ENCODE measurements at regions not wholly inside any gene's neighbourhood (a gene's known extent, or its start where the extent isn't known, plus 50 kb on each side); places are given as distances from the start of the nearest gene placed in this dataset.
A peak's percentile ranks its signal among the peaks of the same experiment; 100 is the strongest.

GRCh38 chr3:78242724-78243123 lies 1202.8 kb downstream of the ROBO2 start:
- no peaks in the 10 kb centered on the region for H3K27me3 ChIP-seq (ENCODE audit: control insufficient read depth, insufficient read depth, low read length)
- no peak for DNase-seq
- FAIRE-seq: no peak

GRCh38 chr3:78244136-78244535 lies 1204.2 kb downstream of the ROBO2 start:
- H3K4me3 ChIP-seq (ENCODE audit: low read length in 3 of 3): no peak overlapping the region
- H3K4me1 ChIP-seq (ENCODE audit: control insufficient read depth in 2 of 3, insufficient read depth in 2 of 3, low read depth in 1 of 3, low read length in 3 of 3): no peaks in the 10 kb centered on the region
- intact Hi-C loops (cut with DNase I): no loop called here
- TF ChIP-seq, protein P1, sequence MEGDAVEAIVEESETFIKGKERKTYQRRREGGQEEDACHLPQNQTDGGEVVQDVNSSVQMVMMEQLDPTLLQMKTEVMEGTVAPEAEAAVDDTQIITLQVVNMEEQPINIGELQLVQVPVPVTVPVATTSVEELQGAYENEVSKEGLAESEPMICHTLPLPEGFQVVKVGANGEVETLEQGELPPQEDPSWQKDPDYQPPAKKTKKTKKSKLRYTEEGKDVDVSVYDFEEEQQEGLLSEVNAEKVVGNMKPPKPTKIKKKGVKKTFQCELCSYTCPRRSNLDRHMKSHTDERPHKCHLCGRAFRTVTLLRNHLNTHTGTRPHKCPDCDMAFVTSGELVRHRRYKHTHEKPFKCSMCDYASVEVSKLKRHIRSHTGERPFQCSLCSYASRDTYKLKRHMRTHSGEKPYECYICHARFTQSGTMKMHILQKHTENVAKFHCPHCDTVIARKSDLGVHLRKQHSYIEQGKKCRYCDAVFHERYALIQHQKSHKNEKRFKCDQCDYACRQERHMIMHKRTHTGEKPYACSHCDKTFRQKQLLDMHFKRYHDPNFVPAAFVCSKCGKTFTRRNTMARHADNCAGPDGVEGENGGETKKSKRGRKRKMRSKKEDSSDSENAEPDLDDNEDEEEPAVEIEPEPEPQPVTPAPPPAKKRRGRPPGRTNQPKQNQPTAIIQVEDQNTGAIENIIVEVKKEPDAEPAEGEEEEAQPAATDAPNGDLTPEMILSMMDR (IDR thresholded peaks at IDR 0.05; ENCODE audit: borderline replicate concordance, extremely low read depth, insufficient read depth): no peak
- H3K36me3 ChIP-seq (ENCODE audit: control insufficient read depth in 2 of 3, insufficient read depth in 3 of 3, low read length in 3 of 3): no peaks in the 10 kb centered on the region
- no peak overlapping the region for H3K9ac ChIP-seq (ENCODE audit: low read length in 3 of 3)
- DNase-seq: peak in 1 of 5 donors; percentile 27
- H3K27ac ChIP-seq (ENCODE audit: low read depth in 2 of 2, low read length in 2 of 2): no peak overlapping the region
- no peaks in the 10 kb centered on the region for H3K27me3 ChIP-seq (ENCODE audit: control insufficient read depth, insufficient read depth, low read length)
- H3K9me3 ChIP-seq (ENCODE audit: control insufficient read depth in 2 of 3, insufficient read depth in 1 of 3, low read length in 3 of 3): peaks cover 0 to 12% (median 8%) of the 10 kb centered on the region in 3 donors
- no peak for FAIRE-seq

More at GRCh38 chr3:78242724-78243123, 1202.8 kb downstream of the ROBO2 start:
- Histone ChIP-seq H3K4me3 (ENCODE audit: low read length in 3 of 3) (no peak overlapping the region), H3K9ac (ENCODE audit: low read length in 3 of 3) (no peak overlapping the region), H3K27ac (ENCODE audit: low read depth in 2 of 2, low read length in 2 of 2) (no peak overlapping the region), H3K36me3 (ENCODE audit: control insufficient read depth in 2 of 3, insufficient read depth in 3 of 3, low read length in 3 of 3) (no peaks in the 10 kb centered on the region), H3K9me3 (ENCODE audit: control insufficient read depth in 2 of 3, insufficient read depth in 1 of 3, low read length in 3 of 3) (peaks cover 0 to 12% (median 8%) of the 10 kb centered on the region in 3 donors), H3K4me1 (ENCODE audit: control insufficient read depth in 2 of 3, insufficient read depth in 2 of 3, low read depth in 1 of 3, low read length in 3 of 3) (no peaks in the 10 kb centered on the region)
- intact Hi-C loops (cut with DNase I): no loop called here
- TF ChIP-seq, protein P1 (IDR thresholded peaks at IDR 0.05; ENCODE audit: borderline replicate concordance, extremely low read depth, insufficient read depth): no peak

DNA sequence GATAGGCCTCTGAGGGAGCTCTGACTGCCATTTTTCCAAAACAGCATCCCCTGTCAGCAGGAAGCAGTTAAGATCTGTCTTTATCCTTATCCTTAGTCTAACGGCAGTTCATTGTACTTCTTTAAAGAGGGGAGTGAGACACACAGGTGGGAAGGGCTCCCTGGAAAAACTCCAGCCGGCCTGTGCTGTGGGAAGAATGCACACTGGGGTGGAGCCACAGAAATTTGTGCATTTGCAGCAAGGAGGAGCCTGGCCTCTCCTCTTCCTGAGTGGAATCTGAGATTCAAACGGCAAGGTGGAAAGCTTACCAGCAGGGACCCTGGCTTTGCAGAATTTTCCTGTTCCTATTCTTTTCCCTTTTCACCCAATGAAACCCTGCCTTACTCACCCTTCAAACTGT lies 1209.4 kb downstream of the ROBO2 start:
- no peak overlapping the region for H3K4me3 ChIP-seq (ENCODE audit: low read length in 3 of 3)
- no peaks in the 10 kb centered on the region for H3K36me3 ChIP-seq (ENCODE audit: control insufficient read depth in 2 of 3, insufficient read depth in 3 of 3, low read length in 3 of 3)
- intact Hi-C loops (cut with DNase I): no loop called here
- DNase-seq (no peak), FAIRE-seq (no peak)
- no peaks in the 10 kb centered on the region for H3K27me3 ChIP-seq (ENCODE audit: control insufficient read depth, insufficient read depth, low read length)
- H3K9ac ChIP-seq (ENCODE audit: low read length in 3 of 3): no peak overlapping the region
- peaks cover 0 to 8% (median 6%) of the 10 kb centered on the region in 3 donors for H3K9me3 ChIP-seq (ENCODE audit: control insufficient read depth in 2 of 3, insufficient read depth in 1 of 3, low read length in 3 of 3)
- H3K27ac ChIP-seq (ENCODE audit: low read depth in 2 of 2, low read length in 2 of 2): no peak overlapping the region
- TF ChIP-seq, protein P1 (IDR thresholded peaks at IDR 0.05; ENCODE audit: borderline replicate concordance, extremely low read depth, insufficient read depth): no peak
- no peaks in the 10 kb centered on the region for H3K4me1 ChIP-seq (ENCODE audit: control insufficient read depth in 2 of 3, insufficient read depth in 2 of 3, low read depth in 1 of 3, low read length in 3 of 3)

GRCh38 chr3:78253860-78254259 lies 1214.0 kb downstream of the ROBO2 start:
- DNase-seq (no peak), FAIRE-seq (peak; percentile 94)
- Histone ChIP-seq H3K4me1 (ENCODE audit: control insufficient read depth in 2 of 3, insufficient read depth in 2 of 3, low read depth in 1 of 3, low read length in 3 of 3) (no peaks in the 10 kb centered on the region), H3K27me3 (ENCODE audit: control insufficient read depth, insufficient read depth, low read length) (no peaks in the 10 kb centered on the region), H3K9me3 (ENCODE audit: control insufficient read depth in 2 of 3, insufficient read depth in 1 of 3, low read length in 3 of 3) (no peaks in the 10 kb centered on the region), H3K9ac (ENCODE audit: low read length in 3 of 3) (no peak overlapping the region), H3K36me3 (ENCODE audit: control insufficient read depth in 2 of 3, insufficient read depth in 3 of 3, low read length in 3 of 3) (no peaks in the 10 kb centered on the region), H3K4me3 (ENCODE audit: low read length in 3 of 3) (no peak overlapping the region), H3K27ac (ENCODE audit: low read depth in 2 of 2, low read length in 2 of 2) (no peak overlapping the region)
- intact Hi-C loops (cut with DNase I): no loop called here
- TF ChIP-seq, protein P1 (IDR thresholded peaks at IDR 0.05; ENCODE audit: borderline replicate concordance, extremely low read depth, insufficient read depth): no peak
